PC-3 (cell line): ENCODE measurements at regions not wholly inside any gene's neighbourhood (a gene's known extent, or its start where the extent isn't known, plus 50 kb on each side); places are given as distances from the start of the nearest gene placed in this dataset.

Source experiments
- ATAC-seq: fragments of 200-7000 bp; cut with Tn5 transposase; 2 replicates; pipeline ENCODE4 v1.9.1; 2020; ENCODE audit warnings: mild to moderate bottlenecking, moderate library complexity
- BruUV-seq: library from RNA; stranded (reverse); fragments of 400-500 nt; replicated peaks from 2 replicates; lab custom pipeline; 2021; lab: Mats Ljungman, UMichigan
- CTCF ChIA-PET: fragments of 300-600 bp; sonication (Branson Sonifier 250); formaldehyde crosslinking; loops from one replicate; lab custom pipeline; 2022; ENCODE audit warnings: antibody characterized with exemption; lab: Charles Lee
- POLR2A ChIA-PET: fragments of 300-600 bp; sonication (Branson Sonifier 250); formaldehyde crosslinking; loops from one replicate; lab custom pipeline; 2022; ENCODE audit warnings: antibody characterized with exemption; ENCODE audit not compliant: unreplicated experiment; lab: Charles Lee
- DNase-seq: peaks from one replicate; pipeline ENCODE4 v3.0.0-alpha.2; 2015
- H2AFZ ChIP-seq: fragments of 300-600 bp; sonication (generic); 2 replicates; pipeline ENCODE4 v1.6.0; 2016; ENCODE audit warnings: antibody characterized with exemption, low read length
- H3F3A ChIP-seq: fragments of 300-600 bp; sonication (generic); one replicate; pipeline ENCODE4 v1.6.0; 2017; ENCODE audit warnings: antibody characterized with exemption, low read length, control low read depth, mild to moderate bottlenecking; ENCODE audit not compliant: unreplicated experiment
- H3K27ac ChIP-seq: fragments of 300-600 bp; sonication (generic); 2 replicates; pipeline ENCODE4 v1.5.1; 2016; ENCODE audit warnings: mild to moderate bottlenecking, low read length
- H3K27me3 ChIP-seq: fragments of 300-600 bp; sonication (generic); 2 replicates; pipeline ENCODE4 v1.6.1; 2016; ENCODE audit warnings: low read length, mixed read lengths
- H3K36me3 ChIP-seq: fragments of 300-600 bp; sonication (generic); 2 replicates; pipeline ENCODE4 v1.6.1; 2016; ENCODE audit warnings: low read depth, mixed run types, low read length, mixed read lengths
- H3K4me1 ChIP-seq: fragments of 300-600 bp; sonication (generic); 2 replicates; pipeline ENCODE4 v1.5.1; 2016; ENCODE audit warnings: low read length; ENCODE audit not compliant: insufficient read depth
- H3K4me2 ChIP-seq: fragments of 300-600 bp; sonication (generic); 2 replicates; pipeline ENCODE4 v1.6.0; 2016; ENCODE audit warnings: low read length
- H3K4me3 ChIP-seq: fragments of 300-600 bp; sonication (generic); 2 replicates; pipeline ENCODE4 v1.5.1; 2016; ENCODE audit warnings: mild to moderate bottlenecking, low read length, mixed read lengths
- H3K79me2 ChIP-seq: fragments of 300-600 bp; sonication (generic); 2 replicates; pipeline ENCODE4 v1.6.1; 2017; ENCODE audit warnings: low read length, mixed read lengths
- H3K9ac ChIP-seq: fragments of 300-600 bp; sonication (generic); 2 replicates; pipeline ENCODE4 v1.6.0; 2016; ENCODE audit warnings: mild to moderate bottlenecking, low read length
- H3K9me2 ChIP-seq: fragments of 300-600 bp; sonication (generic); replicated peaks from 2 replicates; pipeline ENCODE4 v1.6.1; 2016; ENCODE audit warnings: mixed run types, low read length, mixed read lengths
- H3K9me3 ChIP-seq: fragments of 300-600 bp; sonication (generic); 2 replicates; pipeline ENCODE4 v1.6.1; 2016; ENCODE audit warnings: low read length, mixed read lengths
- H4K20me1 ChIP-seq: fragments of 300-600 bp; sonication (generic); 2 replicates; pipeline ENCODE4 v1.6.1; 2016; ENCODE audit warnings: low read length, mixed read lengths
- CTCF ChIP-seq: fragments of 300-600 bp; sonication (generic); conservative IDR thresholded peaks from 2 replicates; pipeline ENCODE4 v1.5.1; 2017; ENCODE audit warnings: antibody characterized with exemption, low read depth, mild to moderate bottlenecking, low read length
- EZH2 ChIP-seq: fragments of 300-600 bp; sonication (generic); IDR thresholded peaks from one replicate; pipeline ENCODE4 v1.6.1; 2017; ENCODE audit warnings: antibody characterized with exemption, mild to moderate bottlenecking, low read length; ENCODE audit not compliant: unreplicated experiment
- EZH2phosphoT487 ChIP-seq: fragments of 300-600 bp; sonication (generic); IDR thresholded peaks from 2 replicates; pipeline ENCODE4 v1.6.1; 2018; ENCODE audit warnings: mild to moderate bottlenecking, antibody characterized with exemption, low read length, borderline replicate concordance
- intact Hi-C: fragments of 100-400 bp; cut with micrococcal nuclease; formaldehyde crosslinking; loops from 2 replicates; pipeline ENCODE4 v1.9.0; 2023

GRCh38 chr4:128525387-128525786, 237.8 kb upstream of the PGRMC2 start:
- no peaks in the 10 kb centered on the region for H4K20me1 ChIP-seq
- no TSS peak for BruUV-seq
- H3K4me1 ChIP-seq: peaks cover 63% of the 10 kb centered on the region
- no peaks in the 10 kb centered on the region for H3K9me3 ChIP-seq
- H3K9ac ChIP-seq: peak overlapping the region; percentile 34
- no peaks in the 10 kb centered on the region for H3K27me3 ChIP-seq
- DNase-seq (peak; percentile 13), ATAC-seq (no peak)
- no peaks in the 10 kb centered on the region for H3K36me3 ChIP-seq
- H3K4me2 ChIP-seq: peak overlapping the region; percentile 77
- ChIA-PET POLR2A (no interaction called here), CTCF (interaction anchor here (1.2 kb wide), 1 partner anchor 71 kb away, joined by 4 read pairs; no protein-coding TSS in a partner anchor)
- intact Hi-C loops: loop anchor here (2.0 kb wide), 1 partner anchor 27 kb away; no protein-coding TSS in a partner anchor
- no peaks in the 10 kb centered on the region for H3K9me2 ChIP-seq
- H3K79me2 ChIP-seq: no peaks in the 10 kb centered on the region
- H3F3A ChIP-seq: no peaks in the 10 kb centered on the region
- H2AFZ ChIP-seq: no peak overlapping the region
- H3K4me3 ChIP-seq: peak overlapping the region; percentile 38; the same call in 1 of the 2 replicates
- TF ChIP-seq CTCF (no peak), EZH2 (no peak), EZH2phosphoT487 (no peak)
- H3K27ac ChIP-seq: peak overlapping the region; percentile 94

GRCh38 chr4:128524311-128524710, 236.7 kb upstream of the PGRMC2 start:
- Histone ChIP-seq H3F3A (no peaks in the 10 kb centered on the region), H3K9me3 (no peaks in the 10 kb centered on the region), H2AFZ (no peak overlapping the region), H3K4me2 (peak overlapping the region; percentile 43), H3K79me2 (no peaks in the 10 kb centered on the region), H3K4me1 (peaks cover 60% of the 10 kb centered on the region), H3K27ac (peak overlapping the region; percentile 94), H3K9ac (peak overlapping the region; percentile 41; the same call in 1 of the 2 replicates), H3K9me2 (no peaks in the 10 kb centered on the region), H4K20me1 (no peaks in the 10 kb centered on the region), H3K36me3 (no peaks in the 10 kb centered on the region), H3K27me3 (no peaks in the 10 kb centered on the region), H3K4me3 (no peak overlapping the region)
- DNase-seq: peak; percentile 84
- ChIA-PET POLR2A (no interaction called here), CTCF (interaction anchor here (1.2 kb wide), 1 partner anchor 70 kb away, joined by 4 read pairs; no protein-coding TSS in a partner anchor)
- TF ChIP-seq EZH2: no peak
- intact Hi-C loops: loop anchor here (2.0 kb wide), 1 partner anchor 28 kb away; no protein-coding TSS in a partner anchor
- peak; percentile 92 for ATAC-seq
- no TSS peak for BruUV-seq

- ATAC-seq (no peak), DNase-seq (peak; percentile 46)
- Histone ChIP-seq H4K20me1 (no peaks in the 10 kb centered on the region), H3K36me3 (no peaks in the 10 kb centered on the region), H3K4me3 (no peak overlapping the region), H3K9ac (no peak overlapping the region), H3K9me2 (no peaks in the 10 kb centered on the region), H3K4me1 (peaks cover 60% of the 10 kb centered on the region), H3K4me2 (no peak overlapping the region; the same call in 1 of the 2 replicates), H3K9me3 (no peaks in the 10 kb centered on the region), H3K79me2 (no peaks in the 10 kb centered on the region), H3K27ac (no peak overlapping the region), H3K27me3 (no peaks in the 10 kb centered on the region), H3F3A (no peaks in the 10 kb centered on the region), H2AFZ (no peak overlapping the region)
- TF ChIP-seq CTCF: no peak
- TF ChIP-seq EZH2phosphoT487: no peak
- TF ChIP-seq EZH2: no peak
- BruUV-seq: no TSS peak
- CTCF ChIA-PET: no interaction called here
- intact Hi-C loops: no loop called here
- POLR2A ChIA-PET: no interaction called here
These were observed 234.1 kb upstream of the PGRMC2 start for GRCh38 chr4:128521648-128522111.
